RCC 7860 (cell line): ENCODE measurements at regions not wholly inside any gene's neighbourhood (a gene's known extent, or its start where the extent isn't known, plus 50 kb on each side); places are given as distances from the start of the nearest gene placed in this dataset.

Experiments
- DNase-seq: peaks from one replicate; pipeline ENCODE4 v3.0.0-alpha.2; 2015; ENCODE audit warnings: low spot score
- FAIRE-seq: peaks from 2 replicates; lab custom pipeline; 2012; peaks lifted over from hg19 to GRCh38; lab: Jason Lieb, UNC

GRCh38 chrX:20438871-20439526 is 172.3 kb upstream of the RPS6KA3 start:
- no peak for FAIRE-seq
- no peak for DNase-seq

DNA sequence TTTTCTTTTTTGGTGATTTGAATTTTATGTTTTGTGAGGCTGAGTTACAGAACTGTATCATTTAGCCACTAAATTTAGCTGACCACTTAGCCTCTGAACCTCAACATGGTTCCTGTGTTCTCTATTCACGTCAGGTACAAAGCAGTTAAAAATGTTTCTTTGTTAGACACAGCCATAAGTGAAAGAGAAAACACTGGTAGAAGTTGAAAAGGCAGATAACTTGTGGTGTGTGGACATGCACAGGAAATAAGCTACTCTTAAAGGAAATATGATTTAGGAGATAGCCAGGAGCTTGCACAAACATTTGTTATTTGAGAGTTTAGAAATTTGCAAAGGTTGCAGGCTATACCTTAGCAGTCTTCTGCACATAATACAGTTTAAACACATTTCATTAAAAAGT is 171.0 kb upstream of the RPS6KA3 start:
- DNase-seq (no peak), FAIRE-seq (no peak)

DNA sequence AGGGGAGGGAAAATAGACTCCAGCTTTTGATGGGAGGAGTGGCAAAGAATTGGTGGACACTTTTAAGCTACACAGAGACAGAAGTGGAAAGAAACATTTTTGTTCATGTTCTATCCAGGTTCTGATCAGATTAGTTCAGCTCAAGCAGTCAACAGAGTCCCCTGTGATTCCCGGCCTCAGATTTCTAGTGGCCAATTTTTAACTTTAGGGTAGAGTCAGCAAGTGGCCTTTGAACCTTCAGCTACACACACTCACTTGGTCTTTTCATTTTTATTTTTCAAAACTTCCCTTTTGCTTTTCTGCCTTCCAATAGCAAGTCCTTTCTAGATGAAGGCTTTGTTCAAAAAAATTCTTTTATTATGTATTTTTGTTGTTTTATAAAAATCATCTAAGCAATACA is 169.2 kb upstream of the RPS6KA3 start:
- FAIRE-seq = no peak
- no peak for DNase-seq

- no peak for FAIRE-seq
These were observed 168.3 kb upstream of the RPS6KA3 start for GRCh38 chrX:20434986-20435385.

GRCh38 chrX:20433388-20433775 is 166.7 kb upstream of the RPS6KA3 start:
- DNase-seq (peak; percentile 55), FAIRE-seq (no peak)

More at GRCh38 chrX:20434986-20435385, 168.3 kb upstream of the RPS6KA3 start:
- no peak for DNase-seq

DNA sequence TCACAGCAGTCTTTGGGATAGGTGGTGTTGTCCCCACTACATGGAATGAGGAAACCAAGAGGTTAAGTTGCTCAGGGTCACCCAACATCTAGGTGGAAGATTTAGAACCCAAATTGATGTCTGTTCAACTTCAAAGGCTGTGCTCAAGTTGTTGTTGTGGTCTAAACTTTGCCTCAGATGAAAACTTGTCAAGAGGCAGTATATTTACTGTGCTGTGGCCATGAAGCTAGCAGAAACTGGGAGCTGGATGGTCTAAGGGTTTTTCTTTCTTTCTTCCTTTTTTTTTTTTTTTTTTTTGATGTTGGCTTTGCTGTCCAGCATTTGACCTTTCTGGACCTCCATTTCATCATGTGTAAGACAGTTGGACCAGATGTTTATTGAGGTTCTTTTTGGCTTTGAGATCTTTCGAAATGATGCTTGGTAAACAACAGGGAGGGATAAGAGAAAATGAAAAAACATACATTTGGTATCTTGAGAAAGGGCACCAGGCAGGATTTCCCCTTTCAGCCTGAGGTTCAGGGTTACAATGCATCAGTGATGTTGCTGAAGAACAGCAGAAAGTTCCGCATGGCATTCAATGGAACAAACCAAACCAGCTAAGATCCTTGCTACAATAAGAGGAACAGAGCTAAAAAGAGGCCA is 166.2 kb upstream of the RPS6KA3 start:
- FAIRE-seq = no peak
- DNase-seq = no peak

DNA sequence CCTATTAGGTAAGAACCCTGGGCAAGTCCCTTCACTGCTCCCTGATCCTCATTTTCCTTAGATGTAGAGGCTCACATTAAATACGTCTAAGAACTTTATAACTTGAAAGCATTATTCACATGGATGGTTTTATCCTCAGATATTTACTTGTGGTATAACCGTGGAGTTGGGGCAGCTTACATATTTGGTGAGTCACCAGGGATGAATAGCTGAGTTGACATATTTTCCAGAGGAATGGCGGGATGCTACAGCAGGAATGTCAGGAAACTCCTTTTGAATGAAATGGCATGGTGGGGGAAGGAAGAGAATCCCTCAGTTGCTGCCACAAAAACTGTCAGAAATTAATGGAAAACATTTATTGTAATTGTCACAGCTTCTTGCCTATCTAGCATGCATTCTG is 165.3 kb upstream of the RPS6KA3 start:
- DNase-seq (peak; percentile 76), FAIRE-seq (peak; percentile 94)

DNA sequence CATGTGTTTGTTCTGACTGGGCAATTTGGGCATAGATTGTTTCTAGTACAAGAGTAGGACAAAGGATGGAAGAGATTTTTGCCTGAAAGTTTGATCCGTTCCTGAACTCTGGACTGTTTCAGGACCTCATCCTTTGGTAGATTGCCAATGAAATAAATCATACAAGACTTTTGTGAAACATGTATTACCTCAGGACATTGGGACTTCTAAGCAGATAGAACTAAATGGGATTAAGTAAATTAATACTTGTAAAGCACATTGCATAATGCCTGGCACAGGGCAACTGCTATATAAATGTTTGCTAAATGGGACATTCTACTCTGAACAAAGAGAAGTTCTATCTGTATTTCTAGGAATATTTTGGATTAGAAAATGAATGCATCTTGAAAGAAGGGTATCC is 164.8 kb upstream of the RPS6KA3 start:
- no peak for DNase-seq
- no peak for FAIRE-seq

DNA sequence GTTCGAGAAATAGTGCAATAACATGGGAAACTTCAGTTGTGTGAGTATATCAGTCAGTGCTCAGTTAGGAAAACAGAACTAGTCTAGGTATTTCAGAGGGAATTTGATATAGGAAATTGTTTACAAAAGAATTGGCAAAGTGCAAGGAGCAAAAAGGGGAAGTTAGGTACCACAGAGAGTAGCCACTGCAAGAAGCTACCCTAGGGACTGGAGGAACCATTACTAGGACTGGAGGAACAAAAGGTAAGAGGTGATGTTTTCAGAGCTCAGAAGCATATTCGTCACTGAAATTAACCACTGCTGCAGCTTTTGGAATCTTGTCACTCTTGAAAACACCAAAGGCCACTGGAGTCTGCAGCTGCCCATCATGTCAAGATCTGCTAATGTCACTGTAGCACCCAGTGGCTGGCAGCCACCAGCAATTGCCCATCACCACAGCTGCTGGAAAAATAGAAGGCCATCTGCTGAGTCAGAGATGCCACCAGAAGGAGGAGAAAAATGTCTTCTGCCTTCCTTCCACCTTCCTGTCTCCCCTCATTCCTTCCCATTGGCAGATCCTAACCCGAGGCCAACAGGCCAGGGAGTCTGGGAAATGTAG is 160.6 kb upstream of the RPS6KA3 start:
- FAIRE-seq (no peak), DNase-seq (no peak)

DNA sequence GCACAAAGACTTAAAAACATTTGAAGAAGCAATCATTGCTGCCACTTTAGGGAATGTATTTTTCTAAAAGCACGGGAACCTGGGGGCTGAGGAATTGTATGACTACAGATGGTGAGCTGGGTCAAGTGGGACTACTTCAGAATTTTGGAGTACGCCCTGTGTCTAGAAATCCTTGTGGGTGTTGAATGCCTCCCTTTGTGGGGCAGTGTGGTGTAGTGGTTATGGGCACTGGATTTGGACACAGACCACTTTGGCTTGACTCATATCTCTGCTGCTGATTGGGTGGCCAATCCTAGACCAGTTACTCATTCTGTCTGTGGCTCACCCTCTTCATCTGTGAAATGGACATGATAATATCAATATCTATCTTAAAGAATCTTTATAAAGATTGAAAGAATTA is 155.0 kb upstream of the RPS6KA3 start:
- FAIRE-seq (no peak), DNase-seq (no peak)

DNA sequence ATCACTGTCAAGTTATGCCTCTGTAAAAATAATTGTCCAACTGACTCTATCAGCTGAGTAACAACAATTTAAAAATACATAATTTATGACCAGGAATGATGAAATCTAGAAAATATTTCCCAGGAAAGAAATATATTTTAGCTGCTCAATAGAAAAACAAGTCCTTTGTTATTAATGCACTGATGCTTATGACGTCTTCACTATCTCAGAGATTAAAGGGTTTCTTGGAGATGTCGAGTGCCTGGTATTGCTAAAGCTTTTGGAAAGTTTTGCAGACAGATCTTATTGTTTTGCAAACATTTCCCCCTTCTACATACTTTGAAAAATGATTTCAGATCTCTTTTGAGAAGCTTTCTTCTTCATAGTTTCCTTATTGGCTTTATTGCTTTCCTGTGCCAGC is 154.6 kb upstream of the RPS6KA3 start:
- DNase-seq (no peak), FAIRE-seq (no peak)

DNA sequence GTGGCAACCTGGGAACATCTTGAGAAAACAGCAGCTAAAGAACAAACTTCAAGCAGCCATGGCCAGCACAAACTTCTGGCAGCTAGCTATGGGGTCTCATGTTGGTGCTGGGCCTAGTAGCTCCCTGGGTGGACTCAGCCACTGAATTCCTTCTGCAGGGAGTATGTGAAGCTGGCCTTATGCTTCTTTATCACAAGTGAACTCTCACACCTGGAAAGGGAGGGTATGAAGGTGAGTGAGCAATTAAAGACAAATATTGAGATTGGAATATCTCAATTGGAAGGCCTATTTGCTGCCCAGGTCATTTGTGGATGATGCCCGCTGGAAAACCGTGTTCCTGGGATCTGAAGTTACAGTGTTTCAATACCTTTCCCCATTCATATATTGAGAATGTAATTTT is 153.3 kb upstream of the RPS6KA3 start:
- DNase-seq = no peak
- no peak for FAIRE-seq

DNA sequence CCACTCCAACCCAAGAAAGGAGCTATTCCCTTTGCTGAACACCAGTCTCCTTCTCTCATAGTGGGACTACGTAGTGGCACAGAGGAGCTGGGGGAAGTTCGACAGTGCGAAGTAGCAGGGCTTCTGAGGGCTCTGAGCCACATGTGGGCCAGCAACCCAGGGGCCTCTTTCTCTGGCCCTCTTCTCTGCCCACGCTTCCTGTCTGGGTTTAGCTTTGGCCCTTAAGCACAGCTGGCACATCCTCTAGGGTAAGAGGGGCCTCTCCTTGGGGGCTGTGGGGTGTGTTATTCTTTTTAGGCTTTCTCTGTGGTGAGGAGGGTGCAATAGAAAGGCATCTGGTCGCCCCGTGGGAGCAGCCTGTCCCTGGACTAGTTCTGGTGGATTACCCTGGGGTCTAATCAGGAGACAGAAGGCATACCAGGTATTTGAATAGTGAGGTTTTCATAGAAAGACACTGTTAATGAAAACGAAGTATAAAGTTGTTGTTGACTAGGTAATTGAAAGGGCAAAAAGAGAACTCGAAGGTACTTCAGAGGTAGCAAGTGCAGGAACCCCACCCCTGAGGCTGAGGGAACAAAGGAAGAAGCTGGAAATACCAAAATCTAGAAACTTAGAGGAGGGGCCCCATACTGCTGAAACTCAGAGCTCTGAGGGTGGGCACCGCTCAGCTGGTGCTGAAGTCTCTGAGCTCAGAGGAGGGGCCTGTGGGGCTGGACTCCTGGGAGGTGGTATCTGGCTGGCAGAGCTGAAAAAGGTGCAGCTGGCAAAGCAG is 151.9 kb upstream of the RPS6KA3 start:
- FAIRE-seq = no peak
- no peak for DNase-seq

DNA sequence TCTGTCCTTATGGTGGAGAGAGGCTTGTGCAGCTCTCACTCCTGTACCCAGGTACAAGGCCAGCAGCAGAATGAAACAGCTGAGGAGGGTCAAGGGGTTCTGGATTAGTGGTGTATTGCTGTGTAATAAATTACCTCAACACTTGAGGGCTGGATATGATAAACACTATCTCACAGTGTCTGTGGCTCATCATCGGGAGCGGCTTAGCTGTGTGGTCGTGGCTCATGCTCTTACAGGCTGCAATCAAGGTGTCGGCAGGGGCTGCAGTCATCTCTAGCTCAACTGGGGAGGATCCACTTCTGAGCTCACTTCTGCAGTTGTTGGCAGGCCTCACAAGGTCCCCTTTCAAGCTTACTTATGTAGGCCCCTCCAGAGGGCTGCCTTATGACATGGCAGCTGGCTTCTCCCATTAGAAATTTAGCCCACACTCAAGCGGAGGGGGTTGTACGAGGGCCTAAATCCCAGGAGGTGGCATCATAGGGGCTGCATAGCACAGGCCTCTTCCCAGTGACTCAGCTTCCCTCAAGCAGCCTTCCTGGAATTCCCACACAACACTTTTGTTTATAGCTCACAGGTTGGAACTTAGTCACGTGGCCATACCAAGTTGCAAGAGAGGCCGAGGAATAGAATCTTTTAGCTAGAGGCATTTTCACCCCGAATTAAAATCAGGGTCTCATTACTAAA is 148.2 kb upstream of the RPS6KA3 start:
- FAIRE-seq (no peak), DNase-seq (peak; percentile 24)

DNA sequence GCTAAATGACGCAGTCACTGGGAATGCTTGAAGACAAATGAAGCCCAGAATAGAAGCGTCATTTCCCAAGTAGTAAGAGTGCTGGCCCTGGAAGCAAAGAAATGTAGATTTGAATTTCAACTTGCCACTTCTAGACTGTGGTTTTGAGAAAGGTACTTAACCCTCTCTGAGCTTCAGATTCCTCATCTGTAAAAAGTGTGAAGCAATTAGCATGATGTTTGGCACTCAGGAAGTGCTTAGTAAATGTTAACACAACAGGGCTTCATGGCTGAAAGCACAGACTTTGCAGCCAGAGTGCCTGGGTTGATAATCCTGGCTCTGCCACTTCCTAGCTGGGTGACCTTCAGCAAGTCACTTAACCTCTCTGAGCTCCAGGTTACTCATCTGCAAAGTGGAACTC is 147.4 kb upstream of the RPS6KA3 start:
- DNase-seq = no peak

DNA sequence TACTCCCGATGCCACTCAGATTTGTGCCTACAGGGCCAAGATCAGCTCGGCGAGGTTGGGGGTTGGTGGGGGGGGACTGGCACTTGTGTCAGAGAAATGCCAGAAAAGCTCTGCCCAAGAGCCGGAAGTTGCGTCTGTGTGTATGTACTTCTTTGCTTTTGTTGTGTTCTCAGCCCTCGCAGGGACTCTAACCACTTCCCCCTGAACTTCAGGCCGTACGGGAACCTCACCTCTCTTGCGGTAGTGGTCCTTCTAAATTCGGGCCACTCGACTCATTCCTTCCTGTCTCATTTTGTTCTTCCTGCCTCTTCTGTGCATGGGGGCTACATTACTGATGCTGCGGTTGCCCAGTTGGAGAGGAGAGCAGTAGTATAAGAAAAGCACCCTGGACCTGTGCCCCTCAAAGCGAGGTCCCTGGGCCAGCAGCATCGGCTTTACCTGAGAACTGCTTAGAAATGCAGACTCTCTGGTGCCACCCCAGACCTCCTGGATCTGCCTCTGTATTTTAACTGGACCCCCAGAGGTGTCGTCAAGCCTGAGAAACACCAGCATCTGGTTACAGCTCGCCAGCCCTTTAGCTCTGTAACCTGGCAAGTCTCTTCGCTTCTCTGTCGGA is 146.3 kb upstream of the RPS6KA3 start:
- DNase-seq (no peak), FAIRE-seq (no peak)

More for the DNA sequence above, 147.4 kb upstream of the RPS6KA3 start:
- FAIRE-seq = no peak

DNA sequence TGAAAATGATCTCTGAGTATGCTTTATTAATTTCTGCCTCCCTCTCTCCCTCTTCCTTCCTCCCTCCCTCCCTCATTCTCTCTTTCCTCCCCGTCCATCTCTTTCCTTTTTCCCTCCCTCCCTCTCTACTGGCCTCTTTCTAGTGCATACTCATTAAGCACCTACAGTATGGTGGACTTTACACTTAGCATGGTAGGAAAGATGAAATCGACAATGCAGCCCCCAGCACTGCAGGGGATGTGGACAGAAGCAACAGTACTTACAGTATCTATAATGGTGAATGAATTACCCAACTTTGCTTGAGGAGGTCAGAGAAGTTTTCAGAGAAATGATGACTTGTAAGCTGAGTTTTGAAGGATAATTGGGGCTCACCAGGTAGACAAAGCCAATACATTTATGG is 143.8 kb upstream of the RPS6KA3 start:
- FAIRE-seq (no peak), DNase-seq (no peak)

DNA sequence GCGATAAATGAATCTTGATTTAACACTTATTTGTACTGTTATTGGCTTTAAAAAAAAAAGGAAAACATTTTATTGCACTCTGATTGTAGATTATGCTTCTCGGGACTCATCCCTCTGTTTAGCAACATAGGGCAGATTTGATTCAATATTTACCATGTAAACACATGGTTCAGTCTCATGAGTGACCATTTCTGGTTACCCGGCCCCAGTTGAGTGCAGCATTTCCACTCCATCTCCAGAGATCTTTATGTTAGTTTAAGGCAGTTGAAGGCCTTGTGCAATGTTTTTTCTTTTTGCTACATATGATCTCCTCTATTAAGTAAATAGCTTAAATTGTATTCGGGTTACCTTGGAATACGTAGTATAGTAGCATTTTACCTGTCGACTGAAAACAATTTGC is 143.3 kb upstream of the RPS6KA3 start:
- DNase-seq = no peak

GRCh38 chrX:20402956-20403355 is 136.2 kb upstream of the RPS6KA3 start:
- DNase-seq (no peak), FAIRE-seq (no peak)

More for the DNA sequence above, 143.3 kb upstream of the RPS6KA3 start:
- no peak for FAIRE-seq

DNA sequence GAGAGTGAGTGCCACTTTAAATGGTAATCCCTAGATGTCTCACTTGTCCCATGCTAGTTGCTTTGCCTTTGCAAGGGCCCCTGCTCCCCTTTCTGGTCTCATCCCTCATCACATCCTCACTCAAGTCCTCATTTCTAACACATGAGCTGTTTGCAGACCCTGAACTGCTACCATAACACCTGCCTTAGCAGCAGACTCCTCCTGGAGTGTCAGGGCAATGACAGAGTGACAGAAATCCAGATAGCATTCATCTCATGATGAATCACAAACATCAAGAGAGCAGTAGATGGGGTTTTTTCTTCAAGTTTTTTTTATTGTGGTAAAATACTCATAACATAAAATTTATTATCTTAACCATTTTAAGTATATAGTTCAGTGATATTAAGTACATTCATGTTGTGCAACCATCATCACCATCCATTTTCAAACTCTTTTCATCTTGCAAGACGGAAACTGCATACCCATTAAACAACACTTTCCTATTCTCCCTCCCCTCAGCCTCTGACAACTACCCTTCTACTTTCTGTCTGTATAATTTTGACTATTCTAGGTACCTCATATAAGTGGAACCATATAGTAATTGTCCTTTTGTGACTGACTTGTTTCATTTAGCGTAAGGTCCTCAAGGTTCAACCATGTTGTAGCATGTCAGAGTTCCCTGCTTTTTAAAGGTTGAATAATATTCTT is 133.2 kb upstream of the RPS6KA3 start:
- no peak for FAIRE-seq
- DNase-seq = no peak
